ENCODE measurements at regions not wholly inside any gene's neighbourhood (a gene's known extent, or its start where the extent isn't known, plus 50 kb on each side); places are given as distances from the start of the nearest gene placed in this dataset.

- TF ChIP-seq POLR2A (IDR thresholded peaks at IDR 0.05; ENCODE audit: low read length): no peak
- TF ChIP-seq GATA1 (IDR thresholded peaks at IDR 0.05; ENCODE audit: low read depth, low read length): no peak
These were observed 1304.4 kb upstream of the PCDH7 start for GRCh38 chr4:29415771-29416170.
